ENCODE measurements at regions not wholly inside any gene's neighbourhood (a gene's known extent, or its start where the extent isn't known, plus 50 kb on each side); places are given as distances from the start of the nearest gene placed in this dataset.

- peaks cover 0 to 7% (median 0%) of the 10 kb centered on the region in 4 donors for H3K9me3 ChIP-seq
- H3K27ac ChIP-seq, result no peak overlapping the region
- H3K4me3 ChIP-seq, result no peak overlapping the region
- no peaks in the 10 kb centered on the region for H3K27me3 ChIP-seq
- TF ChIP-seq CTCF (IDR thresholded peaks at IDR 0.05), result no peak
- no peak for TF ChIP-seq POLR2A (IDR thresholded peaks at IDR 0.05)
- no peaks in the 10 kb centered on the region for H3K4me1 ChIP-seq
- ATAC-seq (no peak), DNase-seq (no peak)
- intact Hi-C loops (cut with DNase I), result no loop called here
- H3K36me3 ChIP-seq, result no peaks in the 10 kb centered on the region
- WGBS (ENCODE audit: insufficient coverage, low coverage, low lambda C conversion rate, missing lambda C conversion rate), result 57% methylated on average over 7 of the region's 7 CpGs
These were observed 123.4 kb downstream of the ESM1 start for GRCh38 chr5:54862036-54862435.

GRCh38 chr5:54861212-54861894, 124.0 kb downstream of the ESM1 start:
- ATAC-seq, result no peak
- Histone ChIP-seq H3K9me3 (peaks cover 0 to 7% (median 0%) of the 10 kb centered on the region in 4 donors), H3K27me3 (no peaks in the 10 kb centered on the region), H3K4me1 (no peaks in the 10 kb centered on the region), H3K27ac (no peak overlapping the region), H3K4me3 (no peak overlapping the region), H3K36me3 (no peaks in the 10 kb centered on the region)
- no peak for TF ChIP-seq CTCF (IDR thresholded peaks at IDR 0.05)
- TF ChIP-seq POLR2A (IDR thresholded peaks at IDR 0.05), result no peak
- no peak for DNase-seq
- WGBS (ENCODE audit: insufficient coverage, low coverage, low lambda C conversion rate, missing lambda C conversion rate), result 33% methylated on average over 5 of the region's 5 CpGs
- intact Hi-C loops (cut with DNase I), result no loop called here

GRCh38 chr5:54860321-54860720, 125.1 kb downstream of the ESM1 start:
- Histone ChIP-seq H3K27ac (no peak overlapping the region), H3K9me3 (peaks cover 0 to 7% (median 0%) of the 10 kb centered on the region in 4 donors), H3K36me3 (no peaks in the 10 kb centered on the region), H3K4me1 (no peaks in the 10 kb centered on the region), H3K4me3 (no peak overlapping the region), H3K27me3 (no peaks in the 10 kb centered on the region)
- DNase-seq (no peak), ATAC-seq (no peak)
- WGBS (ENCODE audit: insufficient coverage, low coverage, low lambda C conversion rate, missing lambda C conversion rate), result 46% methylated on average over 2 of the region's 2 CpGs
- no peak for TF ChIP-seq CTCF (IDR thresholded peaks at IDR 0.05)
- TF ChIP-seq POLR2A (IDR thresholded peaks at IDR 0.05), result no peak
- intact Hi-C loops (cut with DNase I), result no loop called here

- H3K9me3 ChIP-seq, result peaks cover 0 to 7% (median 0%) of the 10 kb centered on the region in 4 donors
- intact Hi-C loops (cut with DNase I), result no loop called here
- no peak overlapping the region for H3K27ac ChIP-seq
- ATAC-seq (no peak), DNase-seq (no peak)
- H3K36me3 ChIP-seq, result no peaks in the 10 kb centered on the region
- no peak overlapping the region for H3K4me3 ChIP-seq
- TF ChIP-seq CTCF (IDR thresholded peaks at IDR 0.05), result no peak
- no peak for TF ChIP-seq POLR2A (IDR thresholded peaks at IDR 0.05)
- no peaks in the 10 kb centered on the region for H3K4me1 ChIP-seq
- no peaks in the 10 kb centered on the region for H3K27me3 ChIP-seq
These were observed 126.1 kb downstream of the ESM1 start for GRCh38 chr5:54859316-54859715.

Measured in right lobe of liver (tissue), 6 donors.